Kidney glomerular epithelial cell (primary cell): ENCODE measurements at regions not wholly inside any gene's neighbourhood (a gene's known extent, or its start where the extent isn't known, plus 50 kb on each side); places are given as distances from the start of the nearest gene placed in this dataset.
"Not testable (repeated sequence)": the region's sequence is repeated elsewhere in the genome, so short reads cannot be mapped to it uniquely, and the experiment has no call there.

Experiments
- DNase-seq: peaks from one replicate; lab custom pipeline; 2025; lab: John Stamatoyannopoulos, UW

GRCh38 chr15:59783774-59784520 is 94.8 kb upstream of the BNIP2 start:
- not testable (repeated sequence) for DNase-seq

- no peak for DNase-seq
Measured at GRCh38 chr15:59779110-59779509, 90.0 kb upstream of the BNIP2 start.

GRCh38 chr15:59764775-59765174 is 75.7 kb upstream of the BNIP2 start:
- DNase-seq: no peak

- DNase-seq: no peak
Measured at GRCh38 chr15:59762558-59762957, 73.4 kb upstream of the BNIP2 start.

GRCh38 chr15:59760256-59760655 is 71.1 kb upstream of the BNIP2 start:
- DNase-seq: not testable (repeated sequence)

- no peak for DNase-seq
Measured at GRCh38 chr15:59751552-59752413, 62.7 kb upstream of the BNIP2 start.

GRCh38 chr15:59746777-59747176 is 57.7 kb upstream of the BNIP2 start:
- DNase-seq: no peak

- DNase-seq: peak; percentile 5
Measured at GRCh38 chr15:59741274-59741906, 52.3 kb upstream of the BNIP2 start.

- no peak for DNase-seq
Measured at GRCh38 chr15:59739557-59740186, 50.6 kb upstream of the BNIP2 start.
